Astrocyte of the cerebellum (primary cell): ENCODE measurements at regions not wholly inside any gene's neighbourhood (a gene's known extent, or its start where the extent isn't known, plus 50 kb on each side); places are given as distances from the start of the nearest gene placed in this dataset.

Experiments used
- DNase-seq: peaks from one replicate; pipeline ENCODE4 v3.0.0-alpha.2; 2011; ENCODE audit warnings: low read depth
- H3K4me3 ChIP-seq: 2 replicates; pipeline ENCODE4 v1.5.1; 2011; ENCODE audit warnings: mild to moderate bottlenecking, low read depth, low read length, moderate library complexity
- CTCF ChIP-seq: IDR thresholded peaks from 2 replicates; pipeline ENCODE4 v1.5.1; 2012; ENCODE audit warnings: low read length, low read depth, moderate library complexity, mild to moderate bottlenecking; ENCODE audit errors: missing control alignments
- in situ Hi-C: cut with HindIII; loops from 2 replicates; pipeline ENCODE4 v1.10.0; 2017; ENCODE audit warnings: low sequenced_read_pairs

- no peak for TF ChIP-seq CTCF
- in situ Hi-C loops = no loop called here
- DNase-seq = no peak
- no peak overlapping the region for H3K4me3 ChIP-seq
Observed at GRCh38 chr10:108014902-108015177, 850.3 kb upstream of the SORCS1 start.

GRCh38 chr10:108014145-108014901 lies 849.8 kb upstream of the SORCS1 start:
- H3K4me3 ChIP-seq = no peak overlapping the region
- no peak for TF ChIP-seq CTCF
- in situ Hi-C loops = no loop called here
- no peak for DNase-seq

- no peak overlapping the region for H3K4me3 ChIP-seq
- DNase-seq = no peak
- no peak for TF ChIP-seq CTCF
- in situ Hi-C loops = no loop called here
Observed at GRCh38 chr10:108005627-108006026, 841.1 kb upstream of the SORCS1 start.

- TF ChIP-seq CTCF = no peak
- no peak for DNase-seq
- in situ Hi-C loops = no loop called here
- H3K4me3 ChIP-seq = no peak overlapping the region
Observed at GRCh38 chr10:108003576-108003975, 839.1 kb upstream of the SORCS1 start.

GRCh38 chr10:108003061-108003460 lies 838.6 kb upstream of the SORCS1 start:
- no peak for TF ChIP-seq CTCF
- no peak overlapping the region for H3K4me3 ChIP-seq
- no peak for DNase-seq
- in situ Hi-C loops = no loop called here

- TF ChIP-seq CTCF = no peak
- in situ Hi-C loops = no loop called here
- H3K4me3 ChIP-seq = no peak overlapping the region
- DNase-seq = no peak
Observed at GRCh38 chr10:108000365-108000764, 835.9 kb upstream of the SORCS1 start.
